Adrenal gland (tissue), 5 donors: ENCODE measurements at regions not wholly inside any gene's neighbourhood (a gene's known extent, or its start where the extent isn't known, plus 50 kb on each side); places are given as distances from the start of the nearest gene placed in this dataset.

Source experiments
- POLR2A ChIP-seq, 2 donors: fragments of 450-650 bp; IDR thresholded peaks; one replicate each; pipeline ENCODE4 v1.6.1; 2017; ENCODE audit warnings: antibody characterized with exemption in 2 of 2, mild to moderate bottlenecking in 2 of 2, moderate library complexity in 1 of 2
- TF ChIP-seq, protein P1 (sequence below), 6 experiments: fragments of 450-650 bp in 4 of 6; fragments of 200-600 bp in 2 of 6; sonication (generic) in 1 of 6; IDR thresholded peaks; 1 replicate in 5 of 6; 2 replicates in 1 of 6; pipeline versions ENCODE4 v1.5.1 to v1.8.0; 2016 to 2021; ENCODE audit warnings: antibody characterized with exemption in 6 of 6, mild to moderate bottlenecking in 2 of 6, moderate library complexity in 1 of 6
- donor health status: DM: no; HTN: no; CAD: no.

DNA sequence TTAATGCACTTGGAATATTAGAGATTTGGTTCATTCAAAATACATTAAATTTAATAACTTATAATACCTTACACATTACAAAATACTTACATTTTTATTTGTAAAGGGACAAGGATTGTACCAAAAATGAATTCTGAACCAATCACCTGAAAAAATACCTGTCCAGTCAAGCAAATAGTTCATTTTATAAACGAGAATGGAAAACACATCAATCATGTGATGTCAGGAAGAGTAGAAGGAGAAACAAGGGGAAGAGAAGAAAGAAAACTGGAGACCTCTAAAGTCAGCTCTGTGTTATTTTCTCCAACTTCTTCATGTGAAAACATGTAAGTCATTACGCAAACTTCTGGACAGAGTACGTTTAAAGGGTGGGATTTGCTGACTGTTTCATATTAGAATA, 989.0 kb upstream of the NUDT12 start:
- TF ChIP-seq, protein P1, sequence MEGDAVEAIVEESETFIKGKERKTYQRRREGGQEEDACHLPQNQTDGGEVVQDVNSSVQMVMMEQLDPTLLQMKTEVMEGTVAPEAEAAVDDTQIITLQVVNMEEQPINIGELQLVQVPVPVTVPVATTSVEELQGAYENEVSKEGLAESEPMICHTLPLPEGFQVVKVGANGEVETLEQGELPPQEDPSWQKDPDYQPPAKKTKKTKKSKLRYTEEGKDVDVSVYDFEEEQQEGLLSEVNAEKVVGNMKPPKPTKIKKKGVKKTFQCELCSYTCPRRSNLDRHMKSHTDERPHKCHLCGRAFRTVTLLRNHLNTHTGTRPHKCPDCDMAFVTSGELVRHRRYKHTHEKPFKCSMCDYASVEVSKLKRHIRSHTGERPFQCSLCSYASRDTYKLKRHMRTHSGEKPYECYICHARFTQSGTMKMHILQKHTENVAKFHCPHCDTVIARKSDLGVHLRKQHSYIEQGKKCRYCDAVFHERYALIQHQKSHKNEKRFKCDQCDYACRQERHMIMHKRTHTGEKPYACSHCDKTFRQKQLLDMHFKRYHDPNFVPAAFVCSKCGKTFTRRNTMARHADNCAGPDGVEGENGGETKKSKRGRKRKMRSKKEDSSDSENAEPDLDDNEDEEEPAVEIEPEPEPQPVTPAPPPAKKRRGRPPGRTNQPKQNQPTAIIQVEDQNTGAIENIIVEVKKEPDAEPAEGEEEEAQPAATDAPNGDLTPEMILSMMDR (IDR thresholded peaks at IDR 0.05) = no peak
- no peak for TF ChIP-seq POLR2A (IDR thresholded peaks at IDR 0.05)
